ENCODE measurements at regions not wholly inside any gene's neighbourhood (a gene's known extent, or its start where the extent isn't known, plus 50 kb on each side); places are given as distances from the start of the nearest gene placed in this dataset.

DNA sequence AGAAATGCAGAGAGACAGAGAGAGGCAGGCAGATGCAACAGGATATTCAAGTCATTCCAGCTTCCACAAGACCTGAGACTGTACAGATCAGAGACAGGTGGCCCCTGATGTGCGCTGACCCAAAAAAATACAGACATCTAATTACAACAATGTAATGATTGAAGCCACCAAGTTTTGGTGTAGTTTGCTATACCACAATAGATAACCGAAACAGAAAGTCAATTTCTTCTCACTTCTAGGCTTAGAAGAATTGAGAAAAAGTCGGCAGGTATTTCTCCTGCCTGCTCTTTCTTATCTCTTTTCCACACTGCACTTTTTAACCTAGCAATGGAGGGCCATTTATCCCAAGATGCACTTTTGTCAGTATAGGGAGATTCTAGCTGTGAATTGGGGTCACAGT is 949.2 kb downstream of the CDH11 start:
- TF ChIP-seq RAD21 (conservative IDR thresholded peaks at IDR 0.05): no peak
- Histone ChIP-seq H2AFZ (ENCODE audit: low read depth, low read length) (no peak overlapping the region), H3K9me2 (ENCODE audit: insufficient read depth, low read length) (no peaks in the 10 kb centered on the region), H3K27me3 (ENCODE audit: insufficient read depth, low read depth, low read length) (no peaks in the 10 kb centered on the region), H3K4me2 (ENCODE audit: low read length) (no peak overlapping the region), H3K79me2 (replicated peaks; ENCODE audit: insufficient read depth, low read length) (no peaks in the 10 kb centered on the region), H3K9me3 (ENCODE audit: low read length) (no peaks in the 10 kb centered on the region), H3K36me3 (ENCODE audit: insufficient read depth, low read length) (no peaks in the 10 kb centered on the region), H3F3A (ENCODE audit: insufficient read depth, low read length, poor library complexity, severe bottlenecking) (no peaks in the 10 kb centered on the region), H4K20me1 (ENCODE audit: insufficient read depth) (no peaks in the 10 kb centered on the region), H3K27ac (ENCODE audit: low read length) (no peak overlapping the region), H3K4me3 (ENCODE audit: low read length) (no peak overlapping the region), H3K9ac (ENCODE audit: low read length) (no peak overlapping the region)

- H3K36me3 ChIP-seq (ENCODE audit: insufficient read depth, low read length): no peaks in the 10 kb centered on the region
- H3K79me2 ChIP-seq (replicated peaks; ENCODE audit: insufficient read depth, low read length): no peaks in the 10 kb centered on the region
- no peak overlapping the region for H3K4me3 ChIP-seq (ENCODE audit: low read length)
- H4K20me1 ChIP-seq (ENCODE audit: insufficient read depth): no peaks in the 10 kb centered on the region
- no peak overlapping the region for H2AFZ ChIP-seq (ENCODE audit: low read depth, low read length)
- no peaks in the 10 kb centered on the region for H3K27me3 ChIP-seq (ENCODE audit: insufficient read depth, low read depth, low read length)
- no peak overlapping the region for H3K27ac ChIP-seq (ENCODE audit: low read length)
- TF ChIP-seq TAF1 (IDR thresholded peaks at IDR 0.05; ENCODE audit: low read depth) (no peak), SMC3 (conservative IDR thresholded peaks at IDR 0.05; ENCODE audit: poor library complexity) (no peak), RAD21 (conservative IDR thresholded peaks at IDR 0.05) (no peak), EP300 (conservative IDR thresholded peaks at IDR 0.05; ENCODE audit: poor library complexity, severe bottlenecking) (no peak), EZH2 (IDR thresholded peaks at IDR 0.05; ENCODE audit: borderline replicate concordance, insufficient read depth, low read length, poor library complexity, severe bottlenecking) (no peak), POLR2AphosphoS5 (IDR thresholded peaks at IDR 0.05) (no peak), MXI1 (conservative IDR thresholded peaks at IDR 0.05; ENCODE audit: poor library complexity, severe bottlenecking) (no peak)
- TF ChIP-seq, protein P1, sequence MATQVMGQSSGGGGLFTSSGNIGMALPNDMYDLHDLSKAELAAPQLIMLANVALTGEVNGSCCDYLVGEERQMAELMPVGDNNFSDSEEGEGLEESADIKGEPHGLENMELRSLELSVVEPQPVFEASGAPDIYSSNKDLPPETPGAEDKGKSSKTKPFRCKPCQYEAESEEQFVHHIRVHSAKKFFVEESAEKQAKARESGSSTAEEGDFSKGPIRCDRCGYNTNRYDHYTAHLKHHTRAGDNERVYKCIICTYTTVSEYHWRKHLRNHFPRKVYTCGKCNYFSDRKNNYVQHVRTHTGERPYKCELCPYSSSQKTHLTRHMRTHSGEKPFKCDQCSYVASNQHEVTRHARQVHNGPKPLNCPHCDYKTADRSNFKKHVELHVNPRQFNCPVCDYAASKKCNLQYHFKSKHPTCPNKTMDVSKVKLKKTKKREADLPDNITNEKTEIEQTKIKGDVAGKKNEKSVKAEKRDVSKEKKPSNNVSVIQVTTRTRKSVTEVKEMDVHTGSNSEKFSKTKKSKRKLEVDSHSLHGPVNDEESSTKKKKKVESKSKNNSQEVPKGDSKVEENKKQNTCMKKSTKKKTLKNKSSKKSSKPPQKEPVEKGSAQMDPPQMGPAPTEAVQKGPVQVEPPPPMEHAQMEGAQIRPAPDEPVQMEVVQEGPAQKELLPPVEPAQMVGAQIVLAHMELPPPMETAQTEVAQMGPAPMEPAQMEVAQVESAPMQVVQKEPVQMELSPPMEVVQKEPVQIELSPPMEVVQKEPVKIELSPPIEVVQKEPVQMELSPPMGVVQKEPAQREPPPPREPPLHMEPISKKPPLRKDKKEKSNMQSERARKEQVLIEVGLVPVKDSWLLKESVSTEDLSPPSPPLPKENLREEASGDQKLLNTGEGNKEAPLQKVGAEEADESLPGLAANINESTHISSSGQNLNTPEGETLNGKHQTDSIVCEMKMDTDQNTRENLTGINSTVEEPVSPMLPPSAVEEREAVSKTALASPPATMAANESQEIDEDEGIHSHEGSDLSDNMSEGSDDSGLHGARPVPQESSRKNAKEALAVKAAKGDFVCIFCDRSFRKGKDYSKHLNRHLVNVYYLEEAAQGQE (IDR thresholded peaks at IDR 0.05; ENCODE audit: borderline replicate concordance): no peak
- TF ChIP-seq, protein P2, sequence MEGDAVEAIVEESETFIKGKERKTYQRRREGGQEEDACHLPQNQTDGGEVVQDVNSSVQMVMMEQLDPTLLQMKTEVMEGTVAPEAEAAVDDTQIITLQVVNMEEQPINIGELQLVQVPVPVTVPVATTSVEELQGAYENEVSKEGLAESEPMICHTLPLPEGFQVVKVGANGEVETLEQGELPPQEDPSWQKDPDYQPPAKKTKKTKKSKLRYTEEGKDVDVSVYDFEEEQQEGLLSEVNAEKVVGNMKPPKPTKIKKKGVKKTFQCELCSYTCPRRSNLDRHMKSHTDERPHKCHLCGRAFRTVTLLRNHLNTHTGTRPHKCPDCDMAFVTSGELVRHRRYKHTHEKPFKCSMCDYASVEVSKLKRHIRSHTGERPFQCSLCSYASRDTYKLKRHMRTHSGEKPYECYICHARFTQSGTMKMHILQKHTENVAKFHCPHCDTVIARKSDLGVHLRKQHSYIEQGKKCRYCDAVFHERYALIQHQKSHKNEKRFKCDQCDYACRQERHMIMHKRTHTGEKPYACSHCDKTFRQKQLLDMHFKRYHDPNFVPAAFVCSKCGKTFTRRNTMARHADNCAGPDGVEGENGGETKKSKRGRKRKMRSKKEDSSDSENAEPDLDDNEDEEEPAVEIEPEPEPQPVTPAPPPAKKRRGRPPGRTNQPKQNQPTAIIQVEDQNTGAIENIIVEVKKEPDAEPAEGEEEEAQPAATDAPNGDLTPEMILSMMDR (IDR thresholded peaks at IDR 0.05; ENCODE audit: poor library complexity, severe bottlenecking): no peak
- H3K4me2 ChIP-seq (ENCODE audit: low read length): no peak overlapping the region
- H3K9ac ChIP-seq (ENCODE audit: low read length): no peak overlapping the region
- H3F3A ChIP-seq (ENCODE audit: insufficient read depth, low read length, poor library complexity, severe bottlenecking): no peaks in the 10 kb centered on the region
- no peaks in the 10 kb centered on the region for H3K9me2 ChIP-seq (ENCODE audit: insufficient read depth, low read length)
- no peaks in the 10 kb centered on the region for H3K9me3 ChIP-seq (ENCODE audit: low read length)
Measured at GRCh38 chr16:64172226-64172625, 949.6 kb downstream of the CDH11 start.

DNA sequence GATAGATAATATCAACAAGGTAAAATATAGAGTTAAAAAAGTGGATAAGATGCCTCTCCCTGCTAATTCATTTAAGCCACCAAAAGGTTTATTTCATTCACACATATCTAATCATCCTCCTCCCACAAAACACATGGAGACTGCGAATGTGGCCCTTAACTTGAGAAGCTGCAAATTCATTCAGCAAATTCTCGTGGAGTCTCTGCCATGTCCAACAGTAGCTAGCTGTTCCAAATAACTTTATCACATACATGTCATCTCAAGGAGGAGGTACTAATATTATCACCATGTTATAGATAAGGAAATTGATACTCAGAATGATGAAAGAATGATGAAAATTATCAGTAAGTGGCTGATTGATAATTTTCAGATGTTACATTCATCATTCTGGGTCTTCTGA is 950.2 kb downstream of the CDH11 start:
- TF ChIP-seq MXI1 (conservative IDR thresholded peaks at IDR 0.05; ENCODE audit: poor library complexity, severe bottlenecking) (no peak), TAF1 (IDR thresholded peaks at IDR 0.05; ENCODE audit: low read depth) (no peak), RAD21 (conservative IDR thresholded peaks at IDR 0.05) (no peak), SMC3 (conservative IDR thresholded peaks at IDR 0.05; ENCODE audit: poor library complexity) (no peak), POLR2AphosphoS5 (IDR thresholded peaks at IDR 0.05) (no peak), EP300 (conservative IDR thresholded peaks at IDR 0.05; ENCODE audit: poor library complexity, severe bottlenecking) (no peak), EZH2 (IDR thresholded peaks at IDR 0.05; ENCODE audit: borderline replicate concordance, insufficient read depth, low read length, poor library complexity, severe bottlenecking) (no peak)
- TF ChIP-seq, protein P2 (IDR thresholded peaks at IDR 0.05; ENCODE audit: poor library complexity, severe bottlenecking): no peak
- TF ChIP-seq, protein P1 (IDR thresholded peaks at IDR 0.05; ENCODE audit: borderline replicate concordance): no peak
- H3K36me3 ChIP-seq (ENCODE audit: insufficient read depth, low read length): no peaks in the 10 kb centered on the region
- H3K27me3 ChIP-seq (ENCODE audit: insufficient read depth, low read depth, low read length): no peaks in the 10 kb centered on the region
- no peaks in the 10 kb centered on the region for H3K79me2 ChIP-seq (replicated peaks; ENCODE audit: insufficient read depth, low read length)
- H2AFZ ChIP-seq (ENCODE audit: low read depth, low read length): no peak overlapping the region
- no peak overlapping the region for H3K4me3 ChIP-seq (ENCODE audit: low read length)
- H4K20me1 ChIP-seq (ENCODE audit: insufficient read depth): no peaks in the 10 kb centered on the region
- no peaks in the 10 kb centered on the region for H3F3A ChIP-seq (ENCODE audit: insufficient read depth, low read length, poor library complexity, severe bottlenecking)
- no peak overlapping the region for H3K9ac ChIP-seq (ENCODE audit: low read length)
- H3K9me3 ChIP-seq (ENCODE audit: low read length): no peaks in the 10 kb centered on the region
- H3K9me2 ChIP-seq (ENCODE audit: insufficient read depth, low read length): no peaks in the 10 kb centered on the region
- no peak overlapping the region for H3K27ac ChIP-seq (ENCODE audit: low read length)
- H3K4me2 ChIP-seq (ENCODE audit: low read length): no peak overlapping the region
